HG03135 (cell line): ENCODE measurements at regions not wholly inside any gene's neighbourhood (a gene's known extent, or its start where the extent isn't known, plus 50 kb on each side); places are given as distances from the start of the nearest gene placed in this dataset.
"Not testable (repeated sequence)": the region's sequence is repeated elsewhere in the genome, so short reads cannot be mapped to it uniquely, and the experiment has no call there.

ENCODE experiments used
- ATAC-seq: cut with Tn5 transposase; IDR thresholded peaks from one replicate; pipeline ENCODE4 v1.9.1; 2021; ENCODE audit warnings: mild to moderate bottlenecking, moderate library complexity; ENCODE audit not compliant: unreplicated experiment

DNA sequence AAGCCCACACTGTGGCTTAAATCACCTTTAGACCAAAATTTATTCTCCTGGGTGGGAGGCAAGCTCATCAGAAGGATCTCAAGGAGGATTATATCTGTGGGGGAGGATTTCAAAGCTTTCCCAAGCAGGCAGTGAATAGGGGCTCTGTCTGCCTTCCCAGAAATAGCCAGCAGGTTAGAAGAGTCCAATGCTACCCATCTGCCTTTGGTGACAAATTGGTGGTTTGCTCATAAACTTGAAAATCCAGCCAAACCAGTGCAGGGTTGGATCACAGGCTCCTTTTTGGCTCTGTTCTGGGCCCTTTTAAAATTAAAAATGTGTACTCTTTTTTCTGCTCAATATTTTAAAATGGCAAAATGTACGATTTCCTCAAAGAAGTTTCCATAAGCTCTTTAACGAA is 118.9 kb upstream of the ZC3H11B start:
- no peak for ATAC-seq

- ATAC-seq: no peak
Measured at GRCh38 chr1:219726480-219727272, 113.8 kb upstream of the ZC3H11B start.

GRCh38 chr1:219724440-219724839 is 111.5 kb upstream of the ZC3H11B start:
- ATAC-seq: no peak

GRCh38 chr1:219717536-219717935 is 104.6 kb upstream of the ZC3H11B start:
- no peak for ATAC-seq

DNA sequence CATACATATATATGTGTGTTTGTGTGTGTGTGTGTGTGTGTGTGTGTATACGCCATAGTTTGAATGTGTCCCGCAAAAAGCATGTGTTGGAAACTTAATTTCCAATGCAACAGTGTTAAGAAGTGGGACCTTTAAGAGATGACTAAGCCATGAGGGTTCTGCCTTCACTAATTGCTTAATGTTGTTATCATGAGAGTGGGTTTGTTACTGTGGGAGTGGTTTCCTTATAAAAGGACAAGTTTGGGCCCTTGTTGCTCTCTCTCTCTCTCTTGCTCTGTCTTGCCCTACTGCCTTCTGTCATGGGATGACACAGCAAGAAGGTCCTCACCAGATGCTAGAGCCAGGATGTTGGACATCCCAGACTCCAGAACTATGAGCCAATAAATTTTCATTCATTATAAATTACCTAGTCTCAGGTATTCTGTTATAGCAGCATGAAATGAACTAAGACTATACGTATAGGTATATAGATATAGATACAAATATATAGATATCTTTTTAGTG is 103.8 kb upstream of the ZC3H11B start:
- no peak for ATAC-seq

- no peak for ATAC-seq
Measured at GRCh38 chr1:219713981-219714381, 101.1 kb upstream of the ZC3H11B start.

GRCh38 chr1:219712506-219712905 is 99.6 kb upstream of the ZC3H11B start:
- ATAC-seq: no peak

- no peak for ATAC-seq
Measured at GRCh38 chr1:219710529-219711194, 97.8 kb upstream of the ZC3H11B start.

DNA sequence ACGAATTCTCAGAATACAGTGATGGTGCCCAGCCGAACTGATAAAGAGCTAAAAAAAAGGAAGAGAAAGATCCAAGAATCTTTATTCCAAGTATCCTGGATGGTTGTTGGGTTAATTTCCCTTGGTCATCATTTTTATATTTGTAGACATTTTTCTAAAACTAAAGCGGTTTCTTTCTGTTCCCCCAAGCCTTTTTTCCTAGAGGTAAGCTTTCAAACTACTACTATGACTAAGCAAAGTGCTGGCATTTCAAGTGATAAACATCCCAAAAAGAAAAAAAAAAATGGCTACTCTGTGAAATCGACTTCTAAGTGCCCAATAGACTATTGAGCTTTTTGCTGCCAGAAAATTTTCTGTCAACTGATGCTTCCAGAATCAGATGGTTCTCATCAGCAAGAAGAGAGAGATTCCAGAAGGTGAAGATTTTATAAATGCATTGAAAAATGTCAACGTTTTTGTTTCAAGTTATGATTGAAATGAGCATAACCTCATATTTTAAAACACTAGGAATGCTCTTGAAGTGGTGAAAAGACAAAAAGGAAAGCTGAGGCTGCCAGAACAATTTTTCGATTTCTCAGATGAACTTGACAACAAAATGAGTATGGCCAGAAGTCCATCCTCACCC is 96.1 kb upstream of the ZC3H11B start:
- no peak for ATAC-seq

DNA sequence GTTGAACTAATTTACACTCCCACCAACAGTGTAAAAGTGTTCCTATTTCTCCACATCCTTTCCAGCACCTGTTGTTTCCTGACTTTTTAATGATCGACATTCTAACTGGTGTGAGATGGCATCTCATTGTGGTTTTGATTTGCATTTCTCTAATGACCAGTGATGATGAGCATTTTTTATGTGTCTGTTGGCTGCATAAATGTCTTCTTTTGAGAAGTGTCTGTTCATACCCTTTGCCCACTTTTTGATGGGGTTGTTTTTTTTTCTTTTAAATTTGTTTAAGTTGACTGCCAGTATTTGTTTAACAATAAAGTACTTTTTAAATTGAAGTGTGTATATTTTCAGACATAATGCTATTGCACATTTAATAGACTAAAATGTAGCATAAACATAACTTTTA is 95.0 kb upstream of the ZC3H11B start:
- ATAC-seq: not testable (repeated sequence)

DNA sequence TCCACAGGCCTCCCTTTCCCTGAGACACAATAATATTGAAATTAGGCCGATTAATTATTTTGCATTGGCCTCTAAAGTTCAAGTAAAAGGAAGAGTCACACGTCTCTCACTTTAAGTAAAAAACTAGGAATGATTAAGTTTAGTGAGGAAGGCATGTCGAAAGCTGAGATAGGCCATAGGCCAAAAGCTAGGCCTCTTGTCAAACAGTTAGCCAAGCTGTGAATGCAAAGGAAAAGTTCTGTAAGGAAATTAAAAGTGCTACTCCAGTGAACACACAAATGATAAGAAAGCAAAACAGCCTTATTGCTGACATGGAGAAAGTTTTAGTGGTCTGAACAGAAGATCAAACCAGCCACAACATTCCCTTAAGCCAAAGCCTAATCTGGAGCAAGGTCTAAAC is 91.4 kb upstream of the ZC3H11B start:
- ATAC-seq: not testable (repeated sequence)

DNA sequence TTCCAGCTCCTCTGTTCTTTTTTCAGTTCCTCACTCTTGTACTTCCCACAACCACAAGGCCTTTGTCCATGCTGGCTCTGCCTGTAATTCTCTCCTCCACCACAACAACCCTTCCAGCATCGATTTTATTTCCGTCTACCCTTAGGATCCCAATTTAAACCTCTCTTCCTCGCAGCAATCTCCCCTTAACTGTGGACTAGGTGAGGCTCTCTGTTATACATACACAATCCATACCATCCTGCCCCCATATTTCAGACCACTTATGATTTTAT is 90.4 kb upstream of the ZC3H11B start:
- ATAC-seq: no peak

- ATAC-seq: no peak
Measured at GRCh38 chr1:219701476-219701875, 88.6 kb upstream of the ZC3H11B start.

GRCh38 chr1:219699870-219700269 is 87.0 kb upstream of the ZC3H11B start:
- no peak for ATAC-seq

DNA sequence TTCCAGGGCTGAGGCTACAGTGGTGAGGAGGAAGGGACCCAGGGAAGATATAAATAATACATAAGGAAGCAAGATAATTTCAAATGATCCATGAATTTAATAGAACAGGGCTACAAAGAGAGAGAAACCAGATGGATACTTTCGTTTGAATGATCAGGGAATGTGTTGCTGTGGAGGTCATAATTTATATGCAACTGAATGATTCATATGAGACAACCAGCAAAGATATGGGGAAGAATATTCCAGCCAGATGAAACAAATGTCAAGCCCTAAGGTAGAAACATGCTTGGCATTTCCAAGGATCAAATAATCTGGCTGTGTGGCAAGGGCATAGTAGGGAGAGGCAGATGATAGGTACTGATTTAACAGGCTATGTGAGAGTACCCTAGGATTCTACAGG is 84.8 kb upstream of the ZC3H11B start:
- ATAC-seq: no peak

DNA sequence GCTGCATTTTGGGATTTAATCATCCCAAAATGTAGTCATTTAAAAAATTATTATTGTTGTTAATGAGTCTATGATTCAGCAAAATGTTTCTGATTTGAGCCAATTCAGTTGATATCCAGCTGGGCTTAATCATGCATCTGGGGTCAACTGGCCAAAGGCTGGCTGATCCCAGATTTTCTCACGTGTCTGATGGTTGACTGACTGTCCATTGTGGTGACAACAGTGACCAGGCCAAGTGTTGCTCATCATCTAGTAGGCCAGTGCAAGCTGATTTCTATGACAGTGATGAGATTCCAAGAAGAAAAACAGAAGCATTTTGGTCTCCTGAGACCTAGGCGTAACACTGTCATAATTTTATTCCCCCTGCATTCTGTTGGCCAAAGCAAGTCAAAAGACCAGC is 80.1 kb upstream of the ZC3H11B start:
- ATAC-seq: no peak

GRCh38 chr1:219689774-219690173 is 76.9 kb upstream of the ZC3H11B start:
- ATAC-seq: no peak

GRCh38 chr1:219687779-219688178 is 74.9 kb upstream of the ZC3H11B start:
- ATAC-seq: no peak

DNA sequence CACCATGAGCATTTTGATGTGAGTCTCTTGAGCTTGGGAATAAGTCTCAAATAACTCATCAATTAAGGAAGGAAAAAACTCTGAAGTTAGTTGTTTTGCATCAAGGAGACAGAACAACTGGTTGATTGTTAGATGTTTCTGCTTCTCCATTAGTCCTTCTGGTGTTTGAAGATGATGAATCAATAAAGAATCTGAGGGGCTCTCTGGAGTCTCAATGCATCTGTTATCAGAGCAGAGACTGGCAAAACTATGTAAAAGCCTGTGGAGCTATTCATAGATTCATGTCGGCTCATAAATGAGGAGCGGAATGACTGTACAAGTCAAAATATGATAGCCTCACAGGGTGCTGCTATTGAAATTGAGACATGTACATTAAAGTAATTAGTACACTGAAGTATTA is 73.3 kb upstream of the ZC3H11B start:
- ATAC-seq: no peak

DNA sequence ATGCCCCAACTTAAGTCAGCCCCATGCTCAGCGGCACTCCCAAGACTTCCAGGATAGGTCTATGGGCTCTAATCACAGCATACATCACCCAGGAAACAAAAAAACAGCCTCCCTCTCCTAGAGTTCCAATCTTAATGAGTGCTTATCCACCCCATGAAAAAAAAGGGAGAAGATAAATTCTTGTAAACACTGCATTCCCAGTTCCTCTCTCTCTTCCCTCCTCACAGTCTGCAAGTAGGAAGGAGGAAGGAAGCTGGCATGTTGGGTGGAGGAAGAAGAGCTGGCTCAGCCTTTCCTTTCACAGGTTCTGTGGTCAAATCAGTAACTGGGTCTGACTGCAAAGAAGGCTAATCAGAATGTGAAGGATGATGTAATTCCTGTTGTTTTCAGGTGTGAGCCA is 69.9 kb upstream of the ZC3H11B start:
- ATAC-seq: no peak

GRCh38 chr1:219681876-219682275 is 69.0 kb upstream of the ZC3H11B start:
- no peak for ATAC-seq
